ENCODE measurements at regions not wholly inside any gene's neighbourhood (a gene's known extent, or its start where the extent isn't known, plus 50 kb on each side); places are given as distances from the start of the nearest gene placed in this dataset.
"Not testable (repeated sequence)": the region's sequence is repeated elsewhere in the genome, so short reads cannot be mapped to it uniquely, and the experiment has no call there.

DNA sequence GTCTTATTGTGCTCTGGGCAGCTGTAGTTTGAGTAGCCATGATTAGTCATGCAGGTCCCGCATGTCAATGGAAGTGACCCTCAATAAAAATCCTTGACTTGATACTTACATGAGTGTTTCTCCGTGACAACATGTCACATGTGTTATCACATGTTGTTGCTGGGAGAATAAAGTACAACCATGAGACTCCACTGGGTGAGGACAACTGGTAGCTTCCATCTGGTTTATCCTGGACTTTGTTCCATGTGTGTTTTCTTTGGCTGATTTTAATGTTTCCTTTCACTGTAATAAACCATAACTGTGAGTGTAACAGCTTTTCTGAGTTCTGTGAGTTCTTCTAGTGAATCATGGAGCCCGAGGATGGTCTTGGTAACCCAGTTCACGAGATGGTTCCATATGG, 63.1 kb upstream of the NDN start:
- DNase-seq = no peak

DNA sequence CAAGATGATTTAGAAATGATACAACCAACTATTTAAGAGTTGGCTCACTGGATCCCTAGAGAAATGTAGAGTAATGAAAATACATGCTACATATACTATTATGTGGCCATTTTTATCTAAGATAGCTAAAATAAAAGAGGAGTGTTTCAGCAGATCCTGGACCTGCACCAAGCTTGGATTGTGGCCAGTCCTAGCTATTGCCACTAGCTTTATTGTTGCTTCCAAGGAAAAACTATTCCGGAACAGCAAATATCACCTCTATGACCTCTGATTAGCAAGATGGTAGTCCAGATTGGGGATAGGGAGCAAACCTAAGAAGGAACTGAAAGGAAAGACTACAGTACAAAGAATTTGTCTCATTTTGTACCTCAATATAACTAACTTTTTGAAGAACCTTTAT, 63.7 kb upstream of the NDN start:
- no peak for DNase-seq

DNA sequence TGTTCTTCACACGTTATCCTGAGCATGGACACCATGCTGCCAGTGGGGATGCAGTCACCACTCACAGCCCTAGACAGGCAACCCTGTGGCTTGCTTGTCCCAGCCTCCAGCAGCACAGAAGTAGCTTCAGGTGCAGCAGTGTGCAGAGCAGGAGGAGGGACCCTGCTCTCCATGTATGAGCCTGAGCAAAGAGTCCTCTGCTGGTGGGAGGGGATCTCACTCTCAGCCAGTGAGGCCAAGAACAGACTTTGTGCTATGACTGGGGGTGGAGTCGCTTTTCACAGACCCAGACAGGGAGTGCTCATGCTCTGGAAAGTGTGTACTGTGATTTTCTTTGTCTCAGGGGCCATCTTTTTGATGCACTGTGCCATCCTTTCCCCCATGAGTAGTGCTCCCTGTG, 66.1 kb upstream of the NDN start:
- no peak for DNase-seq

DNA sequence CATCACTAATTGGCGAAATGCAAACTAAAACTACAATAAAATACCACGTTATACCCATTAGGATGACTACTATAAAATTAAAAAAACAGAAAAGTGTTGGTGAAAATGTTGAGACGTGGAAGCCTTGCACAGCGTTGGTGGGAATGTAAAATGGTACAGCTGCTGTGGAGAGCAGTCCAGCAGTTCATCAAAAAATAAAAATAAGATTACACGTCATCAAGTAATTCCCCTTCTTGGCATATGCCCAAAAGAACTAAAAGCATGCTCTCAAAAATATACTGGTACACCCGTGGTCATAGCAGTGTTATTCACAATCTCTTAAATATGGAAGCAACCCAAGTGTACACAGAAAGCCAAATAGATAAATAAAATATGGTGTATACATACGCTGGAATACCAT, 71.8 kb upstream of the NDN start:
- no peak for DNase-seq

DNA sequence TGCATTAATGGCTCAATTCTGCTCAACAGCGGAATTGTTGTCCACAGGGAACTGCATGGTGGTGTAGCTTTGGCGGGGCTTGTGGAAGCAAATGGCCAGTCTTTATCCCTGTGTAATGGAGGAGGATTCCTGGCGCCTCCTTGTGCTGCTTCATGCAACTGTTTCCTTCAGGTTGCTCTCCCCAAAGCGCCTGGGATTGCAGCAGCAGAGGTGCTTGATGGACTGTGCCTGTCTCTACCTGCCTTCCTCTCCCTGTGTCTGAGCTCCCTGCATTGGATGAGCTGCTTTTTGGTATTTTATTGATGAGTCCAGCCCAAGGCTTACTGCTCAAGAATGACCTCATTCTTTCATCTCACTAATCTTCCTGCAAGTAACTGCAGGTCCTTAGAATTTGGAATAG, 72.9 kb upstream of the NDN start:
- no peak for DNase-seq

DNA sequence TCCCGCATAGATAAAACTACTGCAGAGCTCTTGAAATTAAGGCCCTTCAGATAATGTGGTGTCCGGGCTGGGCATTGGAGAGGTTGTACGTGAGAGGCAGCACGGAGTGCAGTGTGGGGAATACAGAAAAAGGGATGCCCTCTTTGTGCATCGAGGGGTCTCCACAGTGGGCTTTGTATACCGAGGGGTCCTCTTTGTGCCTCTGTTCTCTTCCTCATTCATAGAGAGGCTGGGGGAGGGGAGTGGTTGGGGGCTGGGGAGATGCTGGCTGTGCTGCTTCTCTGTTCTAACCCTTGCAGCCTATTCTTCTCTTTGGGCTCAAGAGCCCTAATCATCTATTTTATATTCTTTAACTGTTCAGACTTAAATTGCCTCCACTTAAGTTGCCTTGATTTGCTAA, 74.3 kb upstream of the NDN start:
- no peak for DNase-seq

DNA sequence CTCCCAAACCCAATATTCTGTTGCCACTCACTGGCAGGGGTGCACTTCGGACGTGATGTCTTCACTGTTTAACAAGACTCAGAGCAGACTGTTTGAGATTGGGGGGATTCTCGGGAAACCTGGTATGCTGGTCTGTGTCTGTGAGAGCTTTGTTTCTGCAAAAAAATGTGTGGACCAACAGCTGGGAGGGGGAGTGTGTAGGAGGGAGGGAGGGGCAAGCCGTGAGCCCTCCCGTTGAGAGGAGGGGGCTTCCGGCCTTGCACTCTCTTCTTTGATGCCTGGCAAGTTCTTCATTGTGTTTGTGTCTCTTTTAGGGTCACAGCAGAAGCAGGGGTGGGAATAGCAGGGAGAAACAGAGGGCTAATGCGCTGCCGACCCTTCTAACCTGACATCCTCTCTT, 74.9 kb upstream of the NDN start:
- DNase-seq = no peak

DNA sequence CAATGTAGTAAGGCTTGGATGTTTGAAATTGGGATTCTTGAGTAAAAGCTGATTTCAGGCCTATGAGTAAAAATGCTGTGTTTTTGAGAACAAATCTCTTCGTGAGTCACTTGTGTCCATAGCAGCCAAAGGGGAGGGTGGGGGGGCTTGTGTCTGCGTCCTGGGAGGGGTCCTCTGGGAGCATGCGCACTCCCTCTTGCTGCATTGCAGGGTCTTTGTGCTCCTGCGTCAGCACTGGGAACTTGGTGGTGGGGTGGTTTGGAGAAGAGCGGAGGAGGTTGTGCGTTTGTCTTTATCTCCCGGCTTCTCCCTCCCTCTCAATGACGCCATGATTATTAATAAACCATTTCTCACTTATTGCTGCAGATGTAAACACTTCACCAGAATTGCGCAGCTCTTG, 75.9 kb upstream of the NDN start:
- DNase-seq = no peak

DNA sequence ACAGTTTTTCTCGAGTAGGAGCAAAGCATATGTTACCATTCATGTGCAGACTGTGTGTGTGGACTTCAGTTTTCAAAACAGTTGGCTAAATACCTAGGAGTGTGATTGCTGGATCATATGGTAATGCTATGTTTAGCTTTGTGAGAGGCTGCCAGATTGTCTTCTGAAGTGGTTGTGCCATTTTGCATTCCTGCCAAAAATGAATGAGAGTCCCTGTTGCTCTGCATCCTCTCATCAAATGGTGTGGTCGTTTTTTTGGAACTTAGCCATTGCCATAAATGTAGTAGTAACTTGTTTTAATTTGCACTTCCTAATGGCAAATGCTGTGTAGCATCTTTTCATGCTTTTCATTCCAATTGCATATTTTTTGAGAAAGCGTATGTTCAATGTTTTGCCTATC, 77.2 kb upstream of the NDN start:
- DNase-seq = no peak

DNA sequence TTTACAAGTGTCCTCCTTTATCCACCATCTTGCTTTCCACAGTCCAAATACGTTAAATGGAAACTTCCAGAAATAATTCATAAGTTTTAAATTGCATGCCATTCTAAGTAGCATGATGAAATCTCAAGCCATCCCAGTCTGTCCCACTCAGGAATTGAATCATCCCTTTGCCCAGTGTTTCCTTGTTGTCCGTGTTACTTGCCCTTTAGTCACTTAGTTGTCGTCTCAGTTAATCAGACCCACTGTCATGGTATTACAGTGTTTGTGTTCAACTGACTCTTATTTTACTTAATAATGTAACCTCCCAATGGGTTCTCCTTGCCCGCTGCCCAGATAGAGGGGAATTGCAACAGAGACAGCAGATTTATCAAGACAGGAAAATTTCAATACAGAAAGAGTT, 77.6 kb upstream of the NDN start:
- DNase-seq = no peak

DNA sequence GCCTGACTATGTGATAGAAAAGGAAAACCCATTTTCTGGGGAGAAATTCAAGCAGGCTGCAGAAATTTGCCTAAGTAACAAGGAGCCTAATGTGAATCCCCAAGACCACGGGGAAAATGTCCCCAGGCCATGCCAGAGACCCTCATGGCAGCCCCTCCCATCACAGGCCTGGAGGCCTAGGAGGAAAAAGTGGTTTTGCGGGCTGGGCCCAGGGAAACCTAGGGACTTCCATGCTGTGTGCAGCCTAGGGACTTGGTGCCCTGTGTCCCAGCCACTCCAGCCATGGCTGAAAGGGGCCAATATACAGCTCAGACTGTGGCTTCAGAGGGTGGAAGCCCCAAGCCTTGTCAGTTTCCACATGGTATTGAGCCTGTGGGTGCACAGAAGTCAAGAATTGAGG, 79.7 kb upstream of the NDN start:
- DNase-seq = not testable (repeated sequence)

DNA sequence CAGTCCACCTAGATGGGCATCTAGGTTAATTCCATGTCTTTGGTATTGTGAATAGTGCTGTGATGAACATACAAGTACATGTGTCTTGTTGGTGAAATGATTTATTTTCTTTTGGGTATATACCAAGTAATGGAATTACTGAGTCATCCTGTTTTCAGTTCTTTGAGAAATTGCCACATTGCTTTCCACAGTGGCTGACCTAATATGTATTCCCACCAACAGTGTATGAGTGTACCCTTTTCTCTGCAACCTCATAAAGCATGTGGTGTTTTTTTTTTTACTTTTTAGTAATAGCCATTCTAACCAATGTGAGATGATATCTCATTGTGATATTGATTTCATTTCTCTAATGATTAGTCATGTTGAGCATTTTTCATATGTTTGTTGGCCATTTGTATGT, 86.0 kb upstream of the NDN start:
- no peak for DNase-seq

DNA sequence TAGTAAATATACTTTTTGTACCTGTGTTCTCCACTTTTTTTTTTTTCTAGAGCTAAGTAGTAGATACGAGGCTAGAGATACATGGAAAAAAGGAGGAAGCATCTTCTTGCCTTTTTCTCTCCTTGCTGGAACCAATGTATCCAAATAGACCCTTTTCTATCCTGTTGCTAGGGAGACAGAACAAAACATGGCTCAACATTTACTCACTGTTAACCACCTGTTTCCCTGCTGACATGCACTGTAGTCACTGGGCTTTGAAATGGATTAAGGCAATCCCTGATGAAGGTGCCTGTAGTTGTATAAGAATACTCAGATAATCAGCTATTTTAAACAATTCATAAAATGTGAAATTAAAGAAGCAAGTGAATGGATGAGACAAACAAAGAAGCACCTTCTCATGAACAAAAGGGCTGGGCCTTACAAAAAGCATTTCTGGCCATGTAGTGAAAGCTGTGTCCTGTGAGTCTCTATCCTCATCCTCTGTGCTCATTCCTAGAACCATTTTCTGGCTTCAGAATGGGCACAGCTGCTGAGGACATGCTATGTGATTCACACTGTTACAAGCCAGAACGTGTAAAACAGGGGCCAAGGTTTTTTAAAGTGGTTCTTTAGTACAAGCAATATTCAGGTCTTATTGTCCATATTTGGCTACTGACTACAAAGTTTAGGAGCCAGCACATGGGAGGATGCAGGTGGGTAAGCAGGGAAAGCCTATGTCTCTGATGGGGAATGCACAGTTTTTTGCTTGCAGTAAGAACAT, 100.4 kb upstream of the NDN start:
- no peak for DNase-seq

DNA sequence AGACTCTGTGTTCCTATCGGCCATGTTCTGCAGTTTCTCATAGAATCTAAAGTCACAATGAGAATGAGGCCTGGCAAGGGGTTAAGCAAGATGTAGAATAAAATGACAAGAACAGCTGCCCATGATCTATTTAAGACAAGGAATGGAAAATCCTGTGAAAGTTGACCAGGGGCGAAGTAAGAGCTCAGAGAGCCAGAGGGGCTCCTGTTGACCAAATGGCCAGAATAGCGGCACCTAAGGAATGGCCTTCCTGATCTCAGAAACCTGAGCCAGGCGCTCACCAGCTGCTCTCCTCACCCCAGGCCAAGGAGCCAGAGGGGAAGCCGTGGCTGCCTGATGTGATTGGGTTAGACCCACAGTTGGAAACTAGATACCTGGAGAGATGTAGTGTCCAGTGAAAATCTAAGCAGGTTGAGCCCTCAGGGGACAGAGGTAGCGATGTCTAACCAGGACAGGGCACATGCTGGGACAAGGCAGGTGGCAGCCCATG, 106.1 kb upstream of the NDN start:
- DNase-seq = no peak

DNA sequence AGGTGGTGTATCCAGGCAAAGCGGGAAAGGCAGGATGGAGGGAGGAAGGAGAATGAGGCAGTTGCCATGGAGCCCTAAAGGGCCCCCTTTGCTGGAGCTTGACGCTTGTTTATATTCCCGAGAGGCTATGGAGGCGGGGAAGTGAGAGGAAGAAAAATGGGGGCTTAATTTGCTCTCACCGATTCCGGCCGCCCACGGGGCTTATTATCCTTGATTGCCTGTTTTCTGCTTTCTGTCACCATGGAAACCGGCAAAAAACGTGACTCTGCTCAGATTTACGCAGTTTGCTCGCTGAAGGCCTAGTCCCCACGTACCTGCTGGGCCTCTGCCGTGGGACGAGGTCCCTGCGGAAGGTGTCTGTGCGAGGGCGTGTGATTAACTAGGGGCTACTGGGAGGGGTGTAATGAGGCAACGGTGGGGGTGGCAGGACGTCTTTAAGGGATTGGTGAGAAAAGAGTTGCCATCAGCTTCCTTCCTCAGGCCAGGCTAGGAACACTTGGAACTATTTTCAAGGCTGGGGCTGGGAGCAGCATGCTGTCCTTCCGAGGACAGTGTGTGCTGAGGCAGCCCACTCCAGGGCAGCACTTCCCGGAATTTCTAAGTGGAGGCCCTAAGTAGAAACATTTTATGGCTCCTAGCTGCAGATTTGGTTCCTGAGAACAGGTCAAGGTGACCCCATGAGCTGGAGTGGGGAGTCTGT, 110.8 kb upstream of the NDN start:
- DNase-seq = no peak

DNA sequence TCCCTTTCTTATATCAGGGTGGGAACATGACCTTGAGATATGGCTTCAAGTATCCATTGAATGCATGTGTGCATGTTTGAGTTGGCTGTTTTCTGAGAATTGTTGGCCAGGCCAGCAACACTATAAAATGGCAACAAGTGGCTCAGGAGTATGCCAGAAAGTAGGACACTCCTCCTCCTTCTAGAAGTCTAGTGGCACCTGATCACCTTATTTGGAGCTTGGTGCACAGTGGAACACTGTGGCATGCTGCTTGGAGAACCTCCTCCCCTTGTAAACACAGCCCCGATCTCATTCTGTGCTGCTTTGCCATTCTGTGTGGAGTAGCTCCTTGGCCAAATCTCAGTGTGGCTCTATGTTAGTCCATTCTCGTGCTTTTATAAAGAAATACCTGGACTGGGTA, 114.8 kb upstream of the NDN start:
- DNase-seq = no peak

DNA sequence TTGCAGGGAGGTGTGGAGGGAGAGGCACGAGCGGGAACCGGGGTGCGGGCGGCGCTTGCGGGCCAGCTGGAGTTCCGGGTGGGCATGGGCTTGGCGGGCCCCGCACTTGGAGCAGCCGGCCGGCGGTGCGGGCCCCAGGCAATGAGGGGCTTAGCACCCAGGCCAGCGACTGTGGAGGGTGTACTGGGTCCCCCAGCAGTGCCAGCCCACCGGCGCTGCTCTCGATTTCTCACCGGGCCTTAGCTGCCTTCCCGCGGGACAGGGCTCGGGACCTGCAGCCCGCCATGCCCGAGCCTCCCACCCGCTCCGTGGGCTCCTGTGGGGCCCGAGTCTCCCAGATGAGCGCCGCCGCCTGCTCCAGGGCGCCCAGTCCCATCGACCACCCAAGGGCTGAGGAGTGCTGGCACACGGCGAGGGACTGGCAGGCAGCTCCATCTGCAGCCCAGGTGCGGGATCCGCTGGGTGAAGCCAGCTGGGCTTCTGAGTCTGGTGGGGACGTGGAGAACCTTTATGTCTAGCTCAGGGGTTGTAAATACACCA, 115.9 kb upstream of the NDN start:
- not testable (repeated sequence) for DNase-seq

DNA sequence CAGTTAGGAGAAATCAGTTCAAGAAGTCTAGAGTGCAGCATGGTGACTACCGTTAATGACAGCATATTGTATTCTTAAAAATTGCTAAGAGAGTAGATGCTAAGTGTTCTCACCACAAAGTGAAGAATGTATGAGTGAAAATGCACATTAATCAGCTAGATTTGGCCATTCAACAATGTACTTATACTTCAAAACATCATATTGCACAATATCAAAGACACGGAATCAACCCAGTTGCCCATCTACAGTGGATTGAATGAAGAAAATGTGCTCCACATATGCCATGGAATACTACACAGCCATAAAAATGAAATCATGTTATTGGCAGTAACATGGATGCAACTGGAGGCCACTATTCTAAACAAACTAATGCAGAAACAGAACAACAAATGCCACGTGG, 119.9 kb upstream of the NDN start:
- DNase-seq = no peak

DNA sequence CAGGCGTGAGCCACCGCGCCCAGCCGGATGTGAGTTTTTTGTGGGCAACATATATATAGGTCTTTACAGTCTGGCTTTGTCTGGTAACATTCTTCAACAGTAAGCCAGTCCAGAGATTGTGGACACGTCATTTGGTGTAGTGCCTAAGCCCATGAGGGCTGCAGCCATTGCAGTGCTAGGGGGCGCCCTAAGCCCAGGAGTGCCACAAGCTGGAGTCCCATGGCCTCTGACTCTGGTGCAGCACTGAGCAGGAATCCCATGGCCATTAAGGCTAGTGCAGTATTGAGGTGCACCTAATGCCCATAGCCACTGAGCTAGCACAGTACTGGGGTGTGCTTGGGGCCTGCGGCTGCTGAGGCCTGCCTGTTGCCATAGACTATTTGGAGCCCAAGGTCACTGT, 136.4 kb upstream of the NDN start:
- DNase-seq = peak; percentile 68

DNA sequence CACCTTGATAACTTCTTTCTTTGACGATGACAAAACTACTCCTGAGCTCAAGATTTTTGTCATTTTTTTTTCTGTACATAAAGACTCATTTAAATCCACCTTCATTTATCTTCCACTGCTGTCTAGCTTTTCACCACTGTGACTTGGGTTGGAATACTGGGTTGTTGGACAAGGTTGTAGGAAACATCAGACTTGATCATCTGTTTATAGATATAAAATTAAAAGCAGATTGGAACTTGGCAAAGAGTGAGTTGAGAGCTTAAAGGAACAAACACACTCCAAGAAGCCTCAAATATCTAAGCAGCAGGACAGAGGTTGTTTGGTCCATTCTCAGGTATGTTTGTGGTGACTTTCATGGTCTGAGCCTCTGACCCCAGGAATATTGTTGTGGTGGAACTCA, 141.7 kb upstream of the NDN start:
- no peak for DNase-seq

DNA sequence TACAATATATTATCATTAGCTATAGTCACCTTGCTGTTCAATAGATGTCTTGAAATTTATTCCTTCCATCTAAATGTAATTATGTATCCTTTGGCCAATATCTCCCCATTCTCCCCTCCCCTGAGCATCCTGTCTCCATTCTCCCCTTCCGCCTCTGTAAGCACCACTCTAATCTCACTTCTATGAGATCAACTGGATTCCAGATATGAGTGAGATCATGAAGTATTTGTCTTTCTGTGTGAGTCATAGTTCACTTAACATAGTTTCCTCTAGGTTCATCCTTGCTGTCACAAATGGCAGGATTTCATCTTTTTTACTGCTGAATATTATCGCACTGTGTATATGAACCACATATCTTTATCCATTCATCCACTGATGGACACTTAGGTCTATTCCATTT, 148.8 kb upstream of the NDN start:
- DNase-seq = no peak

DNA sequence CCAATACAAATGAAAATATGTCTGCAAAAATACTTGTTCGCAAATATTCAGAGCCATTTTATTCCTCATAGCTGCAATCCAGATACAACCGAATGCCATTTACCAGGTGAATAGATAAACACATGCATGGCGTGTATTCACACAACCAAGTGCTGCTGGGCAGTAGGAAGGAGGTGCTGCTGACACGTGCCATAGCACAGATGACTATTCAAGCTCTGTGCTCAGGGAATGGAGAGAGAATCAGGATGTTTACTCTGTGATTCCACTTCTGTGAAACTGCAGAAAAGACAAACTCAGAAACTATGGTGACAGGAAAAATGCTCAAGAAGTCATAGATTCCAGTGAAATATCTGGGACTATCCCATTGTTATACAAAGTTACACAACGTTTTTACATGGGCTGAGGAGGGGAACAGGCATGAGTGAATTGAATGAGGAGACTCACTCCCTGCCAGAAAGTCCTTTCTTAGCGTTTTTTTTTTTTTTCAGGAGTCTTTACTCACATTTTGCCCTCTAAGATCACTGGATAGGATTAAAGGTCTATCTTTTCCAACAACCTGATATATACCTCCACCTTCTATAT, 152.9 kb upstream of the NDN start:
- DNase-seq = no peak

DNA sequence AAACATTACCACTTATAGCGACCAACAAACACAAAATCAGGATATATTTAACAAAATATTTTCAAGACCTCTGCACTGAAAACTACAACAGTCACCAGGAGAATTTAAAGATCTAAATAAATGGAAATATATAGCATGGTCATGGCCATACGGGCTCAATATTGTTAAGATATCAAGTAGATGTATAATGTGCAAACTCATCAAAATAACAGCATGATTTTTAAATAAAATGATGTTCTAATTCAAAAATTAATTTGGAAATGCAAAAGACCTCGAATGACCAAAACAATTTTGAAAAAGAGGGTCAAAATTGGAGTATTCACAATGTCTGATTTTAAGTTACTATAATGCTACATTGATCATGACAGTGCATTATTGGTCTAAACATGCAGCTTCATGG, 159.1 kb upstream of the NDN start:
- DNase-seq = no peak

DNA sequence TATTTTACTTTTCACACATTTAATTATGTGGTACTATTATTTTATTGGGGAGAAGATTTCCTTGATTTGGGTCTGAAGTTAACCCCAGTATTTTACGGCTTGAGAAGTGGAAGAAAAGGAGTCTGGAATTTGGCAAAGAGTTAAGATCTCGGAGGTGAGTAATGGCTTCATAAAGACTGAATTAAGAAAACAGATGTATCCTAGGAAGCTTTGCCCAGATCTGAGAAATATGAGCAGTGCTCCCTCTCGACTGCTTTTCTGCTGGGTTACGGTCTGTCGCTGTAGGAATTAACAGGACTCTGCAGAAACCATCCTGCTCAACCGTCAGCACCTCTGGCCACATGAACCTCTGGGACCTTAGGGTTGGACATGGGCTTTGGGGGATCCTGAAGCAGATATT, 163.6 kb upstream of the NDN start:
- DNase-seq = no peak
